Mucosa of gallbladder (tissue), 1 donor: ENCODE measurements at regions not wholly inside any gene's neighbourhood (a gene's known extent, or its start where the extent isn't known, plus 50 kb on each side); places are given as distances from the start of the nearest gene placed in this dataset.
"Not testable (repeated sequence)": the region's sequence is repeated elsewhere in the genome, so short reads cannot be mapped to it uniquely, and the experiment has no call there.

Experiments used
- DNase-seq: peaks from one replicate; pipeline ENCODE4 v3.0.0-alpha.2; 2020; ENCODE audit warnings: low spot score
- donor health status: DM: no; HTN: no; CAD: no.

DNA sequence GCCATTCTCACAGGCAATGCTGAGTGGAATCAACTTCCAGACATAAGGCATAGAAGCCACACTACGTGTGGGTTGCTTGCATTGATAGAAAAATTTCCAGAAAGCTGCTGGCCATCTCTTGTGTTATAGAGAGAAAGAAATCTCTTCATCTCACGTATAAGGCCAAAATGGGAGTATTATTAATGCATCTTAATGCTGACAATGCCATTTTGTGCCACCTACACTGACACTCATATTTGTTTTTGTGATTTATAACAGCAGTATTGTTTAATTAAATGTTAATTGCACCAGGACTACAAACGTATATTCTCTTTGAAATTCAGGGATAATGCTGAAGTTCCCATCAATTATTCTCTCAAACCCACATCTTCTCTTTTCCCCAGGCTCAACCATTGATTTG, 56.1 kb upstream of the TMEM132D start:
- no peak for DNase-seq

GRCh38 chr12:129961091-129961490, 57.3 kb upstream of the TMEM132D start:
- DNase-seq: no peak

DNA sequence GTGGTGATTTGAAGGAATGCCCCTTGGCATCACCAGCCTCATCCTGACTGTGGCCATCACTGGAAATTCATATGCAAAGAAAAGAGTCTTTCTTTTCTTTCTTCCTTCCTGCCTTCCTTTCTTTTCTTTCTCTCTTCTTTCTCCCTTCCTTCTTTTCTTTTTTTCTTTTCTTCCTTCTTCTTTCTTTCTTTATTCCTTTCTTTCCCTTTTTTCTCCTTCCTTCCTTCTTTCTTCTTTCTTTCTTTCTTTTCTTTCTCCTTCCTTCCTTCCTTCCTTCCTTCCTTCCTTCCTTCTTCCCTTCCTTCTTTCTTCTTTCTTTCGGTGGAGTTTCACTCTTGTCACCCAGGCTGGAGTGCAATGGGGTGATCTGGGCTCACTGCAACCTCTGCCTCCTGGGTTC, 58.0 kb upstream of the TMEM132D start:
- no peak for DNase-seq

GRCh38 chr12:129964300-129964699, 60.5 kb upstream of the TMEM132D start:
- no peak for DNase-seq

DNA sequence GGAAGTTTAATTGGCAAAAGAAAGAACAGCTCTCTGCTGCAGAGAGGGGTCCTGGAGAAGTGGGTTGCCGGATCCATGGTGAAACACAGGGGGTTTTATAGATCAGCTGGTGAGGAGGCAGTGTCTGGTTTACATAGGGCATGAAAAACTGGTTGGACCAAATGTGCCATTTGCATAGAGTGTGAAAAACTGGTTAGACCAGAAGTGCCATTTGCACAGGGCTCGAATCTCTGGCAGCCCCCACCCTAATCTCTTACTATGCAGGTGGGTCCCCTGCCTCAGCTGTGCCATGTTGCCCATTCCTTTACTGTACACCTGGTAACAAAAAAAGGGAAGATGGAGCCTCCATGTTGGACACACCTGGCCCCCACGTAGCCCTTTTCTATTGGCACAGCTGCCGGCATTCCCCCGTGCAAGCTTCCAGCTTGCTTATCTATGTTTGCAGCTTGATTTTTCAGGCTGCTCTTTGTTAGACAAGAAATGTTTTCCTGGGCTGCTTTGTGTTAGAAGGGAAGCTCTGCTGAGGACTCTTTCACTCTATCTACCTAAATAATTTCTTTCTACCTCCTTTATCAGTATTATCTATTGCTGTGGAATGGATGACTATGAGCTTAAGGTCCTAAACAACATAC, 61.1 kb upstream of the TMEM132D start:
- DNase-seq: no peak

- DNase-seq: no peak
Observed at GRCh38 chr12:129966146-129966995, 62.5 kb upstream of the TMEM132D start.

DNA sequence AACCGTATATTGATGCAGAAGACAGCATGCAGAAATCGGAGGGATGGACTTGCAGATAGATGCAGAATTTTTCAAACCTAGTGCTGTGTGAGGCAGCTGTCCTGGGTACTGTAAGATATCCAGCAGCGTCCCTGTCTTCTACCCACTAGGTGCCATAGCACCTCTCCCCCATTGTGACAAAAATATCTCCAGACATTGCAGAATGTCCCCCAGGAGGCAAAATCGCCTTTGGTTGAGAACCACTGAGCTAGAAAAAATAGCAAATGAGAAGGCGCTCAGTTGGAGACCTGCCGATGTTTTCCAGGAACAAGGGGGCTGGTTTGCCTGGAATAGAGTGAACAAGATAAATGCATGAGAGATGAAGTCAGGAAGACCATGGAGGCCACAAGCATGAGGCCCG, 67.9 kb upstream of the TMEM132D start:
- no peak for DNase-seq

- DNase-seq: no peak
Observed at GRCh38 chr12:129973236-129973961, 69.6 kb upstream of the TMEM132D start.

- no peak for DNase-seq
Observed at GRCh38 chr12:129984106-129984505, 80.3 kb upstream of the TMEM132D start.

GRCh38 chr12:129987841-129988240, 84.0 kb upstream of the TMEM132D start:
- DNase-seq: no peak

DNA sequence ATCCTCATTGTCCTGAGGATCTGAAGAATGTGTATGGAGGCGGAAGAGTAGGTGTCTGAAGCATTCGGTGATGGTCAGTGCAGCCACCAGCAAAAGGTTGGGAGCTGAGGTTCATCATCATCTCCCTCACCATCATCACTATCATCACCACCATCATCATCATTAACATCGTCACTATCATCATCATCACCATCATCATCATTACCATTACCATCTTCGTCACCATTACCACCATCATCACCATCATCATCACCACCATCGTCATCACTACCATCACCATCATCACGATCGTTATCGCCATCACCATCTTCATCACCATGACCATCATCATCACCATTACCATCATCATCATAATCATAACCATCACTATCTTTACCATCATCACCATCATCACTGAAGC, 90.8 kb upstream of the TMEM132D start:
- DNase-seq: no peak

DNA sequence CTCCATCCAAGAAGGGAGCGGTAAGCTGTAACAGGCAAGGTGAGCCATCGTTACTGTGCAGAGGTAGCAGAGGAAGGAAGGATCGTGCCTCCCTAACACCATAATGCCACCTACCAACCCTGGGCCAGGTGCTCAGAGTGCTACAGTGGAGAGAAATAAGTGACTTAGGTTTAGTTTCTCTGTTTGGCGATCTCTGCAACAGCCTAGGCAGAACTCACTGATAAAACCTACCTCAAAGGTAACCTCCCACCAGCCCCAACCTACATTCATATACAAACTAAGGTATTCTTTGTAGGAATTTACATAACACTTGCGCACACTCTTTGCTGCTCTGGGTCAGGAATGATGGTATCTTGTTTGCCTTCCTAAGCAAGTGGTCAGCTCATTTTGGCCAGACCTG, 93.4 kb upstream of the TMEM132D start:
- DNase-seq: no peak

- DNase-seq: not testable (repeated sequence)
Observed at GRCh38 chr12:130004310-130004877, 100.6 kb upstream of the TMEM132D start.

DNA sequence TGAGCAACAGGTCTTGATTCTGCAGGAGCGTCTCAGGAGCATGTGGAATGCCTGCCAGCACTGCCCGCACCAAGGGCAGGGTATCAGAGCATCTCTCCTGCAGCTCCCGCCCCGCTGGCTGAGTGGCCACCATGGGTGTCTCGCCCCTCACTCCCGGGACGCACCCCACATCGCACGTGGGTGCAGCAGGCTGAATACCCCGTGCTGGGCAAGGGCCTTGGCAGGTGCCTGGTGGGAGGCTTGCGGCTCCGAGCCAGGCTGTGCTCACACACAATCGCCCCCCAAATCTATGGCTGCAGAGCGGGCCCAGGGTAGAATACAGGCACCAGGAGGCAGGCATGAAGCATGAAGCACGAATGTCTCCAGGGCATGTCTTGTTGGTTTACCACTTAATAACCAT, 103.9 kb upstream of the TMEM132D start:
- no peak for DNase-seq

DNA sequence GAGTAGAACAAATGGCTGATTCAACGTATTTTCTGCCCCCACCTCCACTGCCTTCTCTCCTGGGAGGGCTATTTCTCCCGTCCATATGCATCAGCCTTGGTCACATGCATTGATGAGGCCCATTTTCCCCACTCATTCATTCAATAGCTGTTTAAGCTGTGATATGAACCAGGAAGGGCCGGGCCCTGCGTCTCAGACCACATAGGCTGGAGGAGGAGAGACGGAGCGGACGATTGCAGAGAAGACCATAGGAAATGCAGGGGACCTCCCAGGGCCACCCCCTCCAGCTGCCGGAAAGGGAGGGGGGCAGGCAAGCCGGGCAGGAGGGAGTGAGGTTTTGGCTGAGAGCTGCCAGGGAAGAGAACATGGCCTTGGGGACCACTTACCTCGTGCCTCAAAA, 104.4 kb upstream of the TMEM132D start:
- no peak for DNase-seq

DNA sequence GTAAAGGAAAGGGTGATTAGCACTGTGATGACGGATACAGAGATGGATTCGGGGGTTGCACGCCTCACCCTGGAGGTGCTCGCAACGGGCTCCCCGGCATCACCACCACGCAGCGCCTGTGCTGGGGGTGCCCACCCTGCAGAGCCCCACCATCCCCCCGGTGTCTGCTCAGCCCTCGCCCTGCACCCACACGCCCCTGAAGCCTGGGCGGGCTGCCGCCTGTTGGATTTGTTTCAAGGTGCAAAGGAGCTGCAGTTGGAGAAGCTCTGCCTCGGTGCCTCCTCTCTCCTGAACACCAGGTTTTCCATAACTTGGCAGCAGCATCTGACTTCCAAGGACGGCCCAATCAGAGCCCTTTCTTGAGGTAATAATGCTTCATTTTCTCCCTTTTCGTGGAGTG, 106.1 kb upstream of the TMEM132D start:
- DNase-seq: no peak

GRCh38 chr12:130011611-130012385, 108.0 kb upstream of the TMEM132D start:
- DNase-seq: no peak

DNA sequence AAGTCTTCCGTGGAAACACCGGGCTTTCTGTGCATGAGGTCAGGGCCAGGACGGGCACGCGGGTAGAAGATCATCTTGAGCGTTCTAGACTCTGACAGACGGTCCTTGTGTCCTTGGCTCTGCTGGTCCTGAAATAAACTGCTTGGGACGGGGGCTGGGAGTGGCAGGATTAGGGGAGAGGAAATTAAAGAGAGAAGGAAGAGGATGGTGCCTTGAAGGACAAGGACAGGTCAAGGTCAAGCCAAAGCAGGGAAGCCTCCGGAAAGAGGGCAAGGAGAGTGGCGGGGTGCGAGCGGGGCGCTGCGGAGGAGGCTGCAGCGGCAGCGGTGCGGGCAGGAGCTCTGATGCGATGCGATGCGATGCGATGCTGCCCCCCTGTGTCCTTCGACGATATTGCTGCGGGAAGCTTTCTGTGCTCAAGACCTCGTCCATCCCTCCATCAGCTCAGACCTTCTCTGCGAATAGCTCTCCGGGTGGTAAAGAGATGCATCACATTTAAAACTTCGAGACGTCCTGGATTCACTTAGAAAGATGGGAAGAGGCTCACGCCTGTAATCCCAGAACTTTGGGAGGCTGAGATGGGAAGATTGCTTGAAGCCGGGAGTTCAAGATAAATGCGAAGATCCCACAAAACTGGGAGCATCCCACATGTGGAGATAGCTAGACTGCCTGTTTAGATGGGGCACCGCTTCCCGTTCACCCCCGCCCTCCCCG, 110.1 kb upstream of the TMEM132D start:
- DNase-seq: peak; percentile 50

- no peak for DNase-seq
Observed at GRCh38 chr12:130014485-130014807, 110.6 kb upstream of the TMEM132D start.

DNA sequence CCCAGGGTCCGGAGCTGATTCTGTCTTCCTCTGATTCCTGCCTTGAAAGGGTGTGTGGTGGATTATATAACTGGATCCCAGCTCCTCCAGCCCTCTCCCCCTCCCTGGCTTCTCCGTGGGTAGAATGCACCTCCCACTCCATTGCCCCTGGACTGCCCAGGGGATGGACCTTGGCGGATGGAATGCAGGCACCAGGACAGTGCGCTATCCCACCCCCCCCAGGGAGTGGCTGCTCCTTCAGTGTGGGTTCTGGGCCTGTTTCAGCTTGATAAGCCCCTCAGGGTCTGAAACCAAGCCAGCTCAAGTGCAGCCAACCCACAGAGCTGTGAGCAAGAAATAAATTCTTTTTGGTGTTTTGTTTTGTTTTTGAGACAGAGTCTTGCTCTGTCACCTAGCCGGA, 112.4 kb upstream of the TMEM132D start:
- DNase-seq: no peak

- DNase-seq: no peak
Observed at GRCh38 chr12:130016986-130017385, 113.2 kb upstream of the TMEM132D start.
